Omental fat pad (tissue), 3 donors: ENCODE measurements at regions not wholly inside any gene's neighbourhood (a gene's known extent, or its start where the extent isn't known, plus 50 kb on each side); places are given as distances from the start of the nearest gene placed in this dataset.
"Not testable (repeated sequence)": the region's sequence is repeated elsewhere in the genome, so short reads cannot be mapped to it uniquely, and the experiment has no call there.

Source experiments
- ATAC-seq: fragments of 150-250 bp; one replicate; pipeline ENCODE4 v1.9.1; 2016; ENCODE audit warnings: mild to moderate bottlenecking, moderate library complexity; ENCODE audit not compliant: low FRiP score
- DNase-seq: peaks from one replicate; pipeline ENCODE4 v3.0.0-alpha.2; 2019; ENCODE audit warnings: low spot score
- CTCF ChIP-seq, 3 donors: fragments of 450-650 bp; IDR thresholded peaks; one replicate each; pipeline ENCODE4 v1.5.1; 2016 to 2017; ENCODE audit warnings: antibody characterized with exemption in 3 of 3, mild to moderate bottlenecking in 3 of 3, moderate library complexity in 2 of 3

DNA sequence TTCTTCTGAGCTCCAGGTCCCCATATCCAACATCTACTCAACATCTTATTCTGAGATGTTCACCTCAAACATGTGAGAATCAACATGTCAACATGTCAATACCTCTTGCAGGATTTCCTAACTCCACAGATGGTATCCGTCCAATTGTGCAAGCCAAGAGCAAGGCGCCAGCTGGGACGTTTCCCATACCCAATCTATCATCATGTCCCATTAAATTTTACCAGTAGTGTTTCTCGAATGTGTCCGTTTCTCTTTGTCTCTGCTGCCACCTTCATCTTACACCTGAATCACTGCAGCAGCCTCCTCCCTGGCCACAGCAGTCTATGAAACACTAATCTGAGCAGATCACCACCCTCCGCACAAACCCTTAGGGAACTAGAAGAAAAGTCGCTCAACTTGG, 78.0 kb upstream of the RPS6KA2 start:
- DNase-seq (no peak), ATAC-seq (no peak)
- TF ChIP-seq CTCF (IDR thresholded peaks at IDR 0.05), result no peak

DNA sequence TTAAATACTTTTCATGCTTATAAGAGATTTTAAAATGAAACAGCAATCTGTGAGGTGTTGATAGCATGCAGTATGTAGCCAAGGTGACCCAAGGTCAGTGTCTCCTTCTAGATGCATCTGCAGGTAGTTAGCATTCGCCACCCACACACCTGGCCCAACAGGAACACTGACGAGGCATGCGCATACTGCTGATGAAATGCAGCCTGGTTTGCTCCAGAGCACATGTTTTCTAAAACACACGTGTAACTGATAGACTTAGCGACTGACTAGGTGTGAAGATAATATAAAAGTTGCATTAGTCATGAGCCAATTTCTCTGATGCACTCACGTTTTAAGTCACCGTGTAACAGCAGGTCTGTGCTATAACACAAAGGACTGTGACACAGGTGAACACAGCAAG, 77.1 kb upstream of the RPS6KA2 start:
- DNase-seq (no peak), ATAC-seq (no peak)
- no peak for TF ChIP-seq CTCF (IDR thresholded peaks at IDR 0.05)

GRCh38 chr6:166703149-166703710, 76.2 kb upstream of the RPS6KA2 start:
- DNase-seq, result no peak
- no peak for TF ChIP-seq CTCF (IDR thresholded peaks at IDR 0.05)
- no peak for ATAC-seq

DNA sequence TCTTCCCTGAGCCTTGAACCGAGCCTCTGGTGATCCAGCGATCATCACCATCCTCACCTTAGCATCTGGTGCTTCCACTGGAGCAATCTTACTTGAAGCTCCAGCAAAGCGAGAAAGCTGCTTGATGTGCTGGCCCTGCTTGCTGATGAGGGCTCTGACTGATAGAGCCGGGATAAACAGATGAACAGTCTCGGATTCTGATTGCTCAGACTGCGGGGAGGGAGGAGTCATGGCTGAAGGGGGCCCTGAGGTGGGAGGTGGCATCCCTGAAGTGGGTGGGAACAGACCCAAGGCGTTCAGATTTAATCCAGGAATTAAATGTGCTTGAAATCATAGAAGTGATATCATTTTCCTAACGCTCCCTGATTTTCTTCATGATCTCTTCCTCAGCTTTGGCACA, 74.4 kb upstream of the RPS6KA2 start:
- DNase-seq, ATAC-seq: not testable (repeated sequence)

DNA sequence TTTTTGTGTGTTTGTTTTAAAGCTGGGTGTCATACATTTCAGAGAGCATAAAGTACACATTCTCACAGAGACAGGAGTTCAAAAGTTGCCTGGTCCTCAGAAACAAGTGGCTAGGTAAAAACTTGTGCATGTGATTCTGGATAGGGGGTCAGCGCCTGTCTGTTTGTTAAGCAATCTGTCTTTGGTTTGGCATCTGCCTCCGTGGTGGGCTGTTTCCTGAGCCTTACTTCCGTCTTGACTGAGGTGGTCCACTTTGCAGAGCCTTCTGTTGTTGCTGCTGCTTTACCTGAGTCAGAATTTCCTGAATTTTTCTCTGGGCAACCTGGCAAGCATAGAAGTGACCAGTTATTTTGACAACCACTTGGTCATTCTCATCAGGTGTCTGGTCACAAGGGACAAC, 73.8 kb upstream of the RPS6KA2 start:
- ATAC-seq, DNase-seq: not testable (repeated sequence)

- ATAC-seq, result no peak
- TF ChIP-seq CTCF (IDR thresholded peaks at IDR 0.05), result no peak
- DNase-seq, result no peak
Observed at GRCh38 chr6:166697113-166697512, 70.1 kb upstream of the RPS6KA2 start.

DNA sequence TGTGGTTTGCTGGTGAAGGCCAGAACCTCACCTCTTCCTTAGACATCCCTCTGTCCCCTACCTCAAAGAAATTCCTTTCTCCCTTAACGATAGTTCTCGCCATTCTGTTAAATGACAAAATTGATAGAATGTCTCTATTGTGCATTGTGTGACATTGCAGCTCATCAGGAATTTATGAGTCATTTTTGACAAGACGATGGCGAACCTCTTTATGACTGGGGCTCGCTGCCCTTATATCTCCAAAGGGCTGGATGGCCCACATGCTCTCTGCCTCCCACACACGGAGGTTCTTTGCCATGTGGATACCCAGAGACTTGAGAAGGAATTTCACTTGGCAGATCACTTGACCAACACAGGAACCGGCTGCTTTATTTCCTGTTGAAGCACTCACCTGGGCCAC, 66.8 kb upstream of the RPS6KA2 start:
- no peak for DNase-seq
- ATAC-seq, result no peak
- no peak for TF ChIP-seq CTCF (IDR thresholded peaks at IDR 0.05)

DNA sequence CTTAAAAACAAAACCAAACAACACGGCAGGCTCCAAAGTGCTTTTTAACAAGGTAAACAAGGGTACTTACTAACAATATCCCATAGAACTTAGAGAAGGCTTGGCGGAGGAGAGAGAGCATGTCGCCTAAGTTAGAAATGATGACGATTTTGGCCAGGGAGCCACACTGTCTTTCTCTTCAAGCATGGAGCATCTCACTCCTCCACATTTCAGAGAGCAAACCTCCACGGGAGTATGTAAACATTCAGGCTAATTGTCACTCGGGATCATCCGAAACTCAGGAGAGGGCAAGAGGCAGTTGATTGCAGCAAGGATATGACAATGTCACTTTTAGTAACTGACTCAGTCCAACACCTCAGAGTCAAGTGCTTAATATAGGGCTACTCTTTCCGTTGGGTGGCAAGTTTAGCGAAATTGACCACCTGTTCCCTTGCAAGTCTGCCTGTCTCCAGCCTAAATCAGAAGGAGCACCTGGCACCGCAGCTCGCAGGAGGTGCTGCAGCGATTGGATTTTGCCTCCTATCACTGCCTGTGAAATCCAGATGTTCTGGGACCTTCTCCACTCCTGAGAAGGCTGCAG, 65.8 kb upstream of the RPS6KA2 start:
- DNase-seq (no peak), ATAC-seq (no peak)
- no peak for TF ChIP-seq CTCF (IDR thresholded peaks at IDR 0.05)
